22Rv1 (cell line): ENCODE measurements at regions not wholly inside any gene's neighbourhood (a gene's known extent, or its start where the extent isn't known, plus 50 kb on each side); places are given as distances from the start of the nearest gene placed in this dataset.

ENCODE experiments used
- CTCF ChIP-seq: fragments of 450-650 bp; IDR thresholded peaks from 2 replicates; pipeline ENCODE4 v1.5.1; 2017; ENCODE audit warnings: mild to moderate bottlenecking
- ZFX ChIP-seq: fragments of 450-650 bp; IDR thresholded peaks from 2 replicates; pipeline ENCODE4 v1.6.1; 2017; ENCODE audit warnings: antibody characterized with exemption, borderline replicate concordance

- TF ChIP-seq CTCF, result no peak
- TF ChIP-seq ZFX, result no peak
Measured at GRCh38 chr3:162077108-162077507, 580.5 kb downstream of the OTOL1 start.
